ENCODE measurements at regions not wholly inside any gene's neighbourhood (a gene's known extent, or its start where the extent isn't known, plus 50 kb on each side); places are given as distances from the start of the nearest gene placed in this dataset.
"Not testable (repeated sequence)": the region's sequence is repeated elsewhere in the genome, so short reads cannot be mapped to it uniquely, and the experiment has no call there.

- no peak for DNase-seq
Measured at GRCh38 chr3:166810741-166811445, 569.2 kb downstream of the ZBBX start.

DNA sequence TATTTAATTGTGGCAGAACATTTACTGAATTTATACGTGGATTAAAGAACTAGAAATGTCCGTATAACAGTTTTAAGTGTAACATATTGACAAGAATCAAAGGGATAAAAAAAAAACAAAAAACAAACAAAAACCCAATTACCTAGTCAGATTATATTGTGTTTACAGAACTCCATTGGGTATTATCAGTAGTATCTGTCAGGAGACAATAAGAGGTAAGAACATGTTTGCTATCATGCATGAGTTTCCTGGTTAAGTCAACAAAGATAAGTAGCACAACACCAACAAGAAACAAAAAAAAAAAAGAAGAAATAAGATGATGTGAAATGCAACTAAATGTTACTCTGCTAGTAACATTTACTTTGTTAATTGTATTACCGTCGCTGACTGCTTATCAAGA lies 570.6 kb downstream of the ZBBX start:
- no peak for DNase-seq

DNA sequence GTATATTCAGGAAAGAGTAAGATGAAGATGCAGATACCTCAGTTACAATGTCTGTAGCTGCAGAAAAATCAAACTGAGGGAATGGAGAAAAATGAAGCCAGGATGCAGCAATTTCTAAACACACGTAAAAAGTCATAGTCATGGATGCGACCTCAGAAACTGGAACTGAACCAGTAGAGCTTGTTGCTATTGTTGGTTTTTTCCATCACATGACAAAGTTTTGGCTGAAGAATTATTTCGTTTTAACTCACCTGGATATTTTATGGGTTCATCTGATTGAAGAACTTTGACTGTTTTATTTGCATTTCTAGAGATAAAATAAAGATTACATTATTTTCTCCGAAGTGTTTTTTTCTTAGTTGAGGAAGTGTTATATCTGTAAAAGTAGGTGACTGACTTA lies 591.2 kb downstream of the ZBBX start:
- no peak for DNase-seq

DNA sequence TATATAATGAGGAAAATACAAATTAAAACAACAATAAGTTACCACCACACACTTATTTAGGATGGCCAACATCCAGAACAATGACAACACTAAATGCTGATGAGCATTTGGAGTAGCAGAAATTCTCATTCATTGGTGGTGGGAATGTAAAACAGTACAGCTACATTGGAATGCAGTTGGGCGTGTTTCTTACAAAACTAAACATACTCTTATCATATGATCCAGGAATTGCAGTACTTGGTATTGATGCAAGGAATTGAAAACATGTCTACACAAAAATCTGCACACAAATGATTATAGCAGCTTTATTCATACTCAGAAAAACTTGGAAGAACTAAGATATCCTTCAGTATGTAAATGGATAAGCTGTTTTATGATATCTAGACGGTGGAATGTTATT lies 594.2 kb downstream of the ZBBX start:
- no peak for DNase-seq

GRCh38 chr3:166783206-166783605 lies 596.9 kb downstream of the ZBBX start:
- no peak for DNase-seq

GRCh38 chr3:166764698-166765318 lies 615.3 kb downstream of the ZBBX start:
- DNase-seq = no peak

DNA sequence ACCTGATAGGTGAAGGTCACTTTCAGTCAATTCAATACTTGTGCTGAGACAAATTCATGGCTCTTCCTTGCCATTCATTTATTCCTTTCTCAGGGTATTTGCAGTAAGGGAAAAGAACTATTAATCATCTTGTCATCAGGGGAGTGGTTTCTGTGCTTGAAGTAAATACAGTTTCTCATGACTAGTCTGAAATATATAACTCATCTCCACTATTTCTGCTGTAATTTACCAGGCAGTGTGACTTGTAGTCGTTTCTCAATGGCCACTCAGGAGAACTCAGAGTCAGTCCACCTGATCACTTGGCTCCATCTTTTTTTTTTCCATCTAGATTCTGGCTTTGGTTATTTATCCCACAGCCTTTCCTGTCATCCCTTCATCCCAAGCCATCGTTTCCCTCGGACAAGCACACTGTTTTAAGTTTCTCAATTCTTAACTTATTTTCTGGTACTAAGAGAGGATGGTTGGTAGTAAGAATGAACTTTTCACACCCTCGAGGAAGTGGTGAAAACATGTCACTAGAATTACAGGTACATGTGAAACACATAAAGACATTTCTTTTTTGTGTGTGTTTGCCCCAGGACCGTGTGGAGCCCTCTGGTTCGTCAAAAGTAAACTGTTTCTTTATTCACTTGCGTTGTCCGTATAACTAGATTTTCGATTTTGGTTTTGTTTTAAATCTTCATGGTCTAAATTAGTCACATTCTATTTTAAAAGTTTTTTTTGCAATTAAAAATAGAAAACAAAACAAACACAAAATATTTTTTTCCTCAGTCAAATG lies 620.2 kb downstream of the ZBBX start:
- DNase-seq = no peak

DNA sequence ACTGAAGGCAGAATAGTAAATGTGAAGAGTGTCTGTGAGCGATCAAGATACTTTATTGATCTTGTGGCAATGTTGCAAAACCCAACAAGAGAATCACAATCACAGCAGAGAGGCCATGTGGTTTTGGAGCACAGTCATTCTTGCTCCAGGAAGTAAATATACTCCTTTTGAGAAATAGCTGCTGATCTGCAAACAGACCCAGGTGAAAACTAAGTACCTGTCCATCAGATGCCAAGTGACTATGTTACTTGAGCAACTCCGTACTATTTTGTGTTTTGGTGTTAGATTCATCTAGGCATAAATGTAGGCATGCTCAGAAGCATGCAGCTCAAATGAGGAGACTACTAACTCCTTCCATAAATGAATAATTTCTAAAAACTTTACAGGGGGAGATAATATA lies 627.9 kb downstream of the ZBBX start:
- DNase-seq = no peak

DNA sequence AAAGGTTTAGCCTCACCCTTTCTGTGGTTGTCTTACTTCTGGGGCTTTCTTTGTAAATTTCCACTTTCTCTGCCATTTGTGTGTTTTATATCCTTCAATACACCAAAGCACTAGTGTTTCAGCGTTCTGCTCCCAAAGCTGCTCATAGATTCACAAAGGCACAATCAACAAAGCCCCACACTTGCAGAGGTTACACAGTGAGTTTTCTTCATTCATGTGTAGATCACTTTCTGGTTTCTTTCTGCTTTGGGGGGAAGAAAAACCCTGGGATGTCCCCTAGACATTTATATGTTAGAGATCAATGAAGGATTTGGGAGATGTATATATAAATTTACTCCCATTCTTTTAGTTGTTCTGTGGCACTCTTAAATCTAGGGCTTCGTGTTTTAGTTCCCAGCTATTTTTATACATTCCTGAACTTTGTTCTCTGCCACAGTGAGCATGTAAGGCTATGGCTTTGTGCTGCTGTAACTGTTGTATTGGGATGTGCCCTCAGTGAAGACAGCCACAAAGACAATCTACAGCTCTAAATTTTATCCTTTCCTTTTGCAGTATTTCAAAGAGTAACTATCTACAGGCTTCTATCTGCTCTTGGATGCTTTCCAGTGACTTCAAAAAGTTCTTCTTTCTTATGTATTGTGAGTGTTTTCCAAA lies 636.5 kb downstream of the ZBBX start:
- DNase-seq = no peak

DNA sequence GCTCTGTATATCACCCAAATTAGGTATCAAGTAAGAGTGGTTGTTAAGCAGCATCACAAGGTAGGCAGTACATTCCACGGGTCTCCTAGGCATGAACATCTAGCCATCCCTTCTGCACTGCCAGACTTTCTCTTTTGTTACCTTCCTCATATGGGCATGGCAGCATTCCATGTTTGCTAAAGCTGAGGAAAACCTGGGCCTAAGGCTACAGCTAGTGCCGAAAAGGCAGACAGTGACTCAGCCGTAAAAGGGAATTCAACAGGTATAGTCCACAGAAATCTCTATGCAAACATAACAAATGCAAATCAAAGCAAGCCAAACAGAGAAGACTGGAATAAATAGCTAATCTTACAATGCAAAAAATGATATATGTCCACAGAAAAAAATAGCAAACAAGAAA lies 645.4 kb downstream of the ZBBX start:
- no peak for DNase-seq

DNA sequence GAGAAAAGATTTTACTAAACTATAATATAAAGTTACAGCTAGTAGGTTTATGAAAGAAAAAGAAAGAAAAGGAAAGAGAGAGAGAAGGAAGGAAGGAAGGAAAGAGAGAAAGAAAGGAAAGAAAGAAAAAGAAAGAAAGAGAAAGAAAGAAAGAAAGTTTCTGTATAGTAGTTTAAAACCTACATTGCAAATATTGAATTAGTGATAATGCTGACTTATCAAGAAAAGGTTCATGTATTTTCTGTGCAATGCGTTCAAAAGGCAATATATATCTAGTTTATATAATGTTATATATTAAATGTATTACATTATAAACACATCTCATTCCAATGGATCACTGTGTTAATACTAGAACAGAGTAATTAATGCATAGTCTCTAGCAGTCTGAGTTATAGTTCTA lies 648.4 kb downstream of the ZBBX start:
- DNase-seq = no peak

DNA sequence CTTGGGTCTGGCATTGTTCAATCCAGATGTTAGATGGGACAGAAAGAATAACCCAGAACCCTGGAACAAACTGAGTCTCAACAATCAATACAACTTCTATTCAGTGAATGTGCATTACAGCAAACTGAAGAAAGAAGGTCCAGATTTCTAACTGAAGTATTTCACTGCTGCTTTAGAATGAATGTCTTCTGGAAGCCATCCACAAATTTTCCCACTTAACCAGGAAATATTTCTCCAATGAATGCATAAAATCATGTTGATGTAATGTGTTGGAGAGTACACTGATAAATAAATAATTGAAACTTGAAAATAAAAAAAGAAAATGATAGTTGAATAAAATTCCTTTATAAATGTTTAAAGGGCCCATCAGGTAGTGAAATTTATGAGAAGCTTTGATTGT lies 658.6 kb downstream of the ZBBX start:
- no peak for DNase-seq

- no peak for DNase-seq
Measured at GRCh38 chr3:166714206-166714605, 665.9 kb downstream of the ZBBX start.

DNA sequence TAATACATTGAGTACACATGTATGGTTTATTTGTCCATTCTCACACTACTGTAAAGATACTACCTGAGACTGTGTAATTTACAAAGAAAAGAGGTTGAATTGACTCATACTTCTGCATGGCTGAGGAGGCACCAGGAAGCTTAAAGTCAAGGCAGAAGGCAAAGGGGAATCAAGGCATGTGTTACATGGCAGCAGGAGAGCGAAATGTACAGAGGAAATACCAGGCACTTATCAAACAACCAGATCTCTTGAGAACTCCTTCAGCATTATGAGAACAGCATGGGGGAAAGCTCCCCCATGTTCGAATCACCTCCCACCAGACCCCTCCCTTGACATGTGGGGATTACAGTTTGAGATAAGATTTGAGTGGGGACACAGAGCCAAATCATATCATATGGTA lies 666.3 kb downstream of the ZBBX start:
- no peak for DNase-seq

GRCh38 chr3:166706094-166706493 lies 674.0 kb downstream of the ZBBX start:
- no peak for DNase-seq

- no peak for DNase-seq
Measured at GRCh38 chr3:166697495-166697894, 682.6 kb downstream of the ZBBX start.

DNA sequence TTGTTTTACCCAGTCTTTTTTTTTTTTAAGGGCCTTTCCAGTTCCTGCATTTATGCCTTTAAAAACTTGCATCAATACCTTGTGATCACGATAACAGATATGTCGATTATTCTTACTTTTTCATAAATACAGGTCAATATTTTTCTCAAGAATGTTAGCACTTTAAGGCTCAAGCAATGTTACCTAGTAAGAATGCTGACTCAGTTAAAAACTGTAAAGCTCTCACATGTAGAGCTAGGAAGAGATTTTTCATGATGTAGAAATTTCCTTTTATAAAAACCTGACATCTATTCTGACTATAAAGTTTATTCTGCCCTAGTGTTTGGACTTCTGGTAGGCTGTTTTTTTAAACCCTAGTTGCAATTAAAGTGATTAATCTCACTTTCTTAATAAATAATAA lies 684.0 kb downstream of the ZBBX start:
- no peak for DNase-seq

- no peak for DNase-seq
Measured at GRCh38 chr3:166688665-166689064, 691.4 kb downstream of the ZBBX start.

DNA sequence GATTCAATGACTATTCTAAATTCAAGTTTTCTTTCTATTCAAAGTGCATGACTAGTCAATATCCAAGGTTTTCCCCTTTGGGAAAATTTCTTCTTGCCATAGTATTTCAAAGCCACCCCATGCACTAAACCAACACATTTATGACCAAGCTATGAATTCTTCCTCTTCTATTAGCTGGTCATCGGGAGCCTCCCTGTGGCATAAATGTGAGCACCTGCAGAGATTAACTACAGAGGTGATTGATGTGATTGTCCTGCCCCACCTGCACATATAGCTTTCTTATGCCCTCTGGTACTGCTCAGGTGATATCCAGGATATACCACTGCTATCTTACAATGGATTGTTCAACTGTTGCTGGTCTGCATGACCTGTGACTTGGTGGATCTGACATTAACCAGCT lies 694.9 kb downstream of the ZBBX start:
- DNase-seq = no peak

DNA sequence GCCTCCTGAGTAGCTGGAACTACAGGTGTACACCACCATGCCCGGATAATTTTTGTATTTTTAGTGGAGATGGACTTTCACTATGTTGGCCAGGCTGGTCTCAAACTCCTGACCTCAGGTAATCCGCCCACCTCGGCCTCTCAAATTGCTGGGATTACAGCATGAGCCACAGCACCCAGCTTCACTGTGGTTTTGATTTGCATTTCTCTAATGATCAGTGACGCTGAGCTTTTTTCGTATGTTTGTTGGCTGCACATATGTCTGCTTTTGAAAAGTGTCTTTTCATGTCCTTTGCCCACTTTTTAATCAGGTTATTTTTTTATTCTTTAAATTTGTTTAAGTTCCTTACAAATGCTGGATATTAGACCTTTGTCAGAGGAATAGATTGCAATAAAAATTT lies 696.0 kb downstream of the ZBBX start:
- not testable (repeated sequence) for DNase-seq

DNA sequence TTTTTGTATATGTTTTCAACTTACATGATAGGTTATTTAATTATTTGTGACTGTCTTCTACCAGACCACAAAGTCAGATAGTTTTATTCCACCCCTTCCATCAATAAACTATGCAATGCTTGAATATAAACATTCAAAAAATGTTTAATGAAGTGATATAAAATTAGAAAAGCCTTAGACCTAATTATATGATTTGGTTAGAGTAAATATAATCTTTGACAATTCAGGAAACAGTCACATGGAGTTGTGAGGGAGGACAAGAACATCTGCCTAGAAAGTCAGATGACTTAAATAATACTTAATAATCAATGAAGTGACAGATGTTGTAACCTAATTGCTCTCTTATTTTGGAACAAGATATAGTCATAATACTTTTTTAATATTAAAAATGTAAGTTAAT lies 710.3 kb downstream of the ZBBX start:
- DNase-seq = no peak

- DNase-seq = no peak
Measured at GRCh38 chr3:166663194-166663593, 716.9 kb downstream of the ZBBX start.

GRCh38 chr3:166661621-166662020 lies 718.5 kb downstream of the ZBBX start:
- DNase-seq = no peak

GRCh38 chr3:166660962-166661361 lies 719.1 kb downstream of the ZBBX start:
- no peak for DNase-seq

Measured in femur (tissue), 1 donor.